ENCODE measurements at regions not wholly inside any gene's neighbourhood (a gene's known extent, or its start where the extent isn't known, plus 50 kb on each side); places are given as distances from the start of the nearest gene placed in this dataset.

DNA sequence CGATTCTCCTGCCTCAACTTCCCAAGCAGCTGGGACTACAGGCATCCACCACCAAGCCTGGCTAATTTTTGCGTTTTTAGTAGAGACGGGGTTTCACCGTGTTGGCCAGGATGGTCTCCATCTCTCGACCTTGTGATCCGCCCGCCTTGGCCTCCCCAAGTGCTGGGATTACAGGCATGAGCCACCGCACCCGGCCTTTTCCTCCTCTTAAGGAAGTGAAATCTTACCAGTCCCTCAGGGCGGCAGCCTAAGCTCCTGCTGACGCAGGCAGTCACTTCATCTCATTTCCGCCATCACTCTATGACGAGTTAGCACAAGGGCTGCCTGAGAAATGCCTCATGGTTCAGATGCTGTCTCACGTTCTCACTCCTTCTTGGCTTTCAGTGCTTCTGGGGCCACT lies 246.0 kb upstream of the SHH start:
- H3K4me1 Mint-ChIP-seq (ENCODE audit: low read depth) = no peaks in the 10 kb centered on the region
- H3K4me3 Mint-ChIP-seq = no peak overlapping the region
- H3K27ac Mint-ChIP-seq = no peak overlapping the region
- peaks cover 32% of the 10 kb centered on the region for H3K9me3 Mint-ChIP-seq
- no peaks in the 10 kb centered on the region for H3K27me3 Mint-ChIP-seq
- no peaks in the 10 kb centered on the region for H3K36me3 Mint-ChIP-seq (ENCODE audit: low read depth)
- intact Hi-C loops (cut with micrococcal nuclease) = no loop called here

DNA sequence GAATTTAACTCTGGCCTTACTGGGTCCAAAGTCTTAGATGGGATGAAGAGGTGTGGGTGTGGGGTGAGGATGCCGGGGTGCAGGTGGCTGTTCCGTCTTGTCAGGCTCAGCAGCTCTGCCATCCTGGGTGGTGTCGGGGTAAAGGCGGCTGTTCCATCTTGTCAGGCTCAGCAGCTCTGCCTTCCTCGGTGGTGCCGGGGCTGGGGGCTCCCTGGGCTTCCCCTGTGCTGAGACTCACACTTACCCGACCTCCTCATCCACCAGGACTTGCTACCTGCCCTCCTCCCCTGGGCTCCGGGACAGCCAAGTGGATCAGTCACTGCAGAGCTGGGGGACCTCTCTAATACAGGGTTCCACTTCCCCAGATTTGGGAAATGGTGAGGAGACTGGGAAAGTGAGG lies 244.3 kb upstream of the SHH start:
- Mint-ChIP-seq H3K4me1 (ENCODE audit: low read depth) (no peaks in the 10 kb centered on the region), H3K36me3 (ENCODE audit: low read depth) (no peaks in the 10 kb centered on the region), H3K4me3 (no peak overlapping the region), H3K27ac (no peak overlapping the region), H3K9me3 (peaks cover 18% of the 10 kb centered on the region), H3K27me3 (no peaks in the 10 kb centered on the region)
- intact Hi-C loops (cut with micrococcal nuclease) = no loop called here

GRCh38 chr7:156055206-156055822 lies 243.1 kb upstream of the SHH start:
- Mint-ChIP-seq H3K27me3 (no peaks in the 10 kb centered on the region), H3K4me3 (no peak overlapping the region), H3K9me3 (peaks cover 5% of the 10 kb centered on the region), H3K36me3 (ENCODE audit: low read depth) (no peaks in the 10 kb centered on the region), H3K4me1 (ENCODE audit: low read depth) (no peaks in the 10 kb centered on the region), H3K27ac (no peak overlapping the region)
- intact Hi-C loops (cut with micrococcal nuclease) = no loop called here

- Mint-ChIP-seq H3K36me3 (ENCODE audit: low read depth) (no peaks in the 10 kb centered on the region), H3K4me1 (ENCODE audit: low read depth) (no peaks in the 10 kb centered on the region), H3K27ac (no peak overlapping the region), H3K27me3 (no peaks in the 10 kb centered on the region), H3K9me3 (no peaks in the 10 kb centered on the region), H3K4me3 (no peak overlapping the region)
- intact Hi-C loops (cut with micrococcal nuclease) = no loop called here
Observed at GRCh38 chr7:156051884-156052283, 239.6 kb upstream of the SHH start.

- H3K9me3 Mint-ChIP-seq = no peaks in the 10 kb centered on the region
- no peaks in the 10 kb centered on the region for H3K4me1 Mint-ChIP-seq (ENCODE audit: low read depth)
- H3K36me3 Mint-ChIP-seq (ENCODE audit: low read depth) = no peaks in the 10 kb centered on the region
- H3K4me3 Mint-ChIP-seq = no peak overlapping the region
- intact Hi-C loops (cut with micrococcal nuclease) = no loop called here
- H3K27me3 Mint-ChIP-seq = no peaks in the 10 kb centered on the region
- H3K27ac Mint-ChIP-seq = no peak overlapping the region
Observed at GRCh38 chr7:156050636-156051569, 238.6 kb upstream of the SHH start.

- Mint-ChIP-seq H3K27ac (no peak overlapping the region), H3K4me1 (ENCODE audit: low read depth) (no peaks in the 10 kb centered on the region), H3K4me3 (no peak overlapping the region), H3K36me3 (ENCODE audit: low read depth) (no peaks in the 10 kb centered on the region), H3K9me3 (no peaks in the 10 kb centered on the region), H3K27me3 (no peaks in the 10 kb centered on the region)
- intact Hi-C loops (cut with micrococcal nuclease) = no loop called here
Observed at GRCh38 chr7:156049366-156049765, 237.1 kb upstream of the SHH start.

- H3K36me3 Mint-ChIP-seq (ENCODE audit: low read depth) = no peaks in the 10 kb centered on the region
- intact Hi-C loops (cut with micrococcal nuclease) = no loop called here
- H3K27me3 Mint-ChIP-seq = no peaks in the 10 kb centered on the region
- no peaks in the 10 kb centered on the region for H3K9me3 Mint-ChIP-seq
- H3K4me1 Mint-ChIP-seq (ENCODE audit: low read depth) = no peaks in the 10 kb centered on the region
- H3K27ac Mint-ChIP-seq = no peak overlapping the region
- H3K4me3 Mint-ChIP-seq = no peak overlapping the region
Observed at GRCh38 chr7:156046031-156046560, 233.8 kb upstream of the SHH start.

DNA sequence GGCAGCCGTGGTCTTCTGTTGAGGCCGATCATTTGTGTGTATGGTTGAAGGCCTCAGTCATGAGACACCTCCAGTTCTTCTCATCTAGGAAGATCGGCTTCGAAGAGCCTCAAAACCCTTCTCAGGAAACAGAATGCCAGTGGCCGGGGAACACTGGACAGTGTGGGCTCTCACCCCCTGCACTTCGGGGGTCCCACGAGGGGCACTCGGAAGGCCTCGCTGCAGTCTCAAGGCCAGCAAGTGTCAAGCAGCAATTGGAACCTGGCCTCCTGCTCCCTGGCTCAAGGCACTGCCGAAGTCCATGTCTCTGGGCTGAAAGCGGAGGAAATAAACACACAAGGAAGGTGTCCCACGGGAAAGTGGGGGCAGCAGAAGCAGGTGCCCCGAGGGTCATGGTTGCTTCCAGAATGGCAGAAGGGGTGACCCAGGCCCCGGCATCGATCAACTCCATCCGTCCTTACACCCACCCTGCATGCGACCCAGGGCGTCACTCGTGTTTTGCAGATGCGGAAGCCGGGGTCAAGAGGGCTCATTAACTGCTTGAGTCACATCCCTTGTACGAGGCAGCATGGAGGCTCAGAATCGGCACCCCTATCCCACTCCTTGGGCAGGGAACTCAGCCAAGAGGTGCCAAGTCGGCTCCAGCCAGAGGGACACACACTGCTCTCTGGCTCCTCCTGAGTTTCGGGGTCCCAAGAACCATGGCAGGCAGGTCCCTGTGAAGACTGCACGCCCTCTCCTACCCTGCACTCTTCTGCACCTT lies 231.3 kb upstream of the SHH start:
- Mint-ChIP-seq H3K4me1 (ENCODE audit: low read depth) (no peaks in the 10 kb centered on the region), H3K4me3 (no peak overlapping the region), H3K9me3 (no peaks in the 10 kb centered on the region), H3K27me3 (no peaks in the 10 kb centered on the region), H3K27ac (no peak overlapping the region), H3K36me3 (ENCODE audit: low read depth) (no peaks in the 10 kb centered on the region)
- intact Hi-C loops (cut with micrococcal nuclease) = no loop called here

GRCh38 chr7:156041398-156041797 lies 229.1 kb upstream of the SHH start:
- Mint-ChIP-seq H3K27ac (no peak overlapping the region), H3K4me3 (no peak overlapping the region), H3K4me1 (ENCODE audit: low read depth) (no peaks in the 10 kb centered on the region), H3K9me3 (no peaks in the 10 kb centered on the region), H3K36me3 (ENCODE audit: low read depth) (no peaks in the 10 kb centered on the region), H3K27me3 (peaks cover 2% of the 10 kb centered on the region)
- intact Hi-C loops (cut with micrococcal nuclease) = no loop called here

GRCh38 chr7:156039971-156040677 lies 227.9 kb upstream of the SHH start:
- no peak overlapping the region for H3K27ac Mint-ChIP-seq
- H3K27me3 Mint-ChIP-seq = peaks cover 2% of the 10 kb centered on the region
- intact Hi-C loops (cut with micrococcal nuclease) = no loop called here
- peaks cover 10% of the 10 kb centered on the region for H3K9me3 Mint-ChIP-seq
- no peak overlapping the region for H3K4me3 Mint-ChIP-seq
- no peaks in the 10 kb centered on the region for H3K4me1 Mint-ChIP-seq (ENCODE audit: low read depth)
- no peaks in the 10 kb centered on the region for H3K36me3 Mint-ChIP-seq (ENCODE audit: low read depth)

DNA sequence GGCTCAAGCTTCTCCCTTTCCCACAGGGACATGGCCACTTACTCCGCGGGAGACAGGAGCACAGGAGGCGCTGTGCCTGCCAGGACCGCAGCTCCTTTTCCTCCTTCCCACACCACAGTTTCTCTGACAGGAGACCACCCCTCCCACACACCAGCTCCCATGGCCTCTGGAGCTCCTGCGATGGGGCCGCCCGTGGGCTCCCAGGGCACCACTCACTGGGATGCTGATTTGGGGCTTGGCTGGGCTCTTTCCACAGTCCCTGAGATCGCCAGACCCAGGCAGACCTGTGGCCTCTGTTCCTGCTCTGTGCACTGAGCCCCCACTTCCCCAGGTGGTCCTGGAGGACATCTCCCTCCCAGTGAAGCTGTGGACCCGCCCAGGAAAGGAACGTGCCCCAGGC lies 226.9 kb upstream of the SHH start:
- H3K27me3 Mint-ChIP-seq = peaks cover 2% of the 10 kb centered on the region
- intact Hi-C loops (cut with micrococcal nuclease) = no loop called here
- no peak overlapping the region for H3K27ac Mint-ChIP-seq
- H3K36me3 Mint-ChIP-seq (ENCODE audit: low read depth) = no peaks in the 10 kb centered on the region
- peaks cover 18% of the 10 kb centered on the region for H3K9me3 Mint-ChIP-seq
- H3K4me1 Mint-ChIP-seq (ENCODE audit: low read depth) = peaks cover 6% of the 10 kb centered on the region
- H3K4me3 Mint-ChIP-seq = no peak overlapping the region

- H3K9me3 Mint-ChIP-seq = peaks cover 21% of the 10 kb centered on the region
- intact Hi-C loops (cut with micrococcal nuclease) = no loop called here
- no peaks in the 10 kb centered on the region for H3K36me3 Mint-ChIP-seq (ENCODE audit: low read depth)
- peaks cover 6% of the 10 kb centered on the region for H3K4me1 Mint-ChIP-seq (ENCODE audit: low read depth)
- H3K4me3 Mint-ChIP-seq = no peak overlapping the region
- peaks cover 2% of the 10 kb centered on the region for H3K27me3 Mint-ChIP-seq
- no peak overlapping the region for H3K27ac Mint-ChIP-seq
Observed at GRCh38 chr7:156038345-156038744, 226.1 kb upstream of the SHH start.

DNA sequence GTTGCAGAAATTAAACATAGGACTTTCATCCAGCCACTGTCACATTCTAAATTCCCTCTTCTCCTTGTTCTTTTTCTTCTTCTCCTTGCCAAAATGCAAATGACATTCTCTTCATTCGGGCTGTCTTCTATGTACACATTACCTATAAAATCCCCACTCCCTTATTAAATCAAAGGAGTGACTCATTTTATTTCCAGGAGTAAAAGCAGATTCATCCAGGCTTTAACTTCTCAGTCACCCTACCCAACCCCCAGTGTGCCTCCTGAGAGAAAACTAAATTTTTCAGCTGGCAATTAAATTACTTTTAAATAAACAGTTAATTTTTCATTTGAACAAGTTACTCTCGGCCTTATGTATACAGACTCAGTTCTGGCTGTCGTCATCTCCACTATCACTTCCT lies 223.9 kb upstream of the SHH start:
- Mint-ChIP-seq H3K27ac (no peak overlapping the region), H3K9me3 (peaks cover 35% of the 10 kb centered on the region), H3K4me3 (no peak overlapping the region), H3K4me1 (ENCODE audit: low read depth) (peaks cover 6% of the 10 kb centered on the region), H3K27me3 (peaks cover 2% of the 10 kb centered on the region), H3K36me3 (ENCODE audit: low read depth) (no peaks in the 10 kb centered on the region)
- intact Hi-C loops (cut with micrococcal nuclease) = no loop called here

Data from dendritic cell treated with granulocyte-macrophage colony-stimulating factor and Interleukin-4, amounts not matched to agents 40 ng/mL and 50 ng/mL, for 4 days (primary cell).